Skeletal muscle cell (primary cell): ENCODE measurements at regions not wholly inside any gene's neighbourhood (a gene's known extent, or its start where the extent isn't known, plus 50 kb on each side); places are given as distances from the start of the nearest gene placed in this dataset.

Experiments used
- DNase-seq: peaks from one replicate; pipeline ENCODE4 v3.0.0-alpha.2; 2010; ENCODE audit warnings: low read depth
- H3K4me3 ChIP-seq: 2 replicates; pipeline ENCODE4 v1.5.1; 2011; ENCODE audit warnings: low read depth, mild to moderate bottlenecking, control low read depth, low read length, moderate library complexity

DNA sequence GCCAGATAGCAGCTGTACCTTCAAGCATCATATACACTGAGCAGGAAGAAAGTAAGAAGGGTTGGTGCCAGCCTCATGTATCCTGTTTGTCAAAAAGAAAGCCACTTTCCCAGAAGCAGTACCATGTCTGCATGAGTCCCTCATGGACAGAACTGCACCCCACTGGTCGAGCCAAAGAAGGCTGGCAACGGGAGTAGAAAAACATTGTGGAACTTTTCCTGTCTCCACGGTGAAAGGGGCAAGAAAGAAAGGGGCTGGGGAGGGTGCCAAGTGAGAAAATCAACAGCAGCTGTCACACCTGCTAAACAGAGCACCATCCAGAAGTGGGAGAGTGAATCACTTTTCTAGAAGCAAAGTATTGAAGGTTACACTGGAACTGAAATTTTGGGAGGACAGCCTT is 621.7 kb downstream of the LMO4 start:
- DNase-seq = no peak
- H3K4me3 ChIP-seq = no peak overlapping the region

DNA sequence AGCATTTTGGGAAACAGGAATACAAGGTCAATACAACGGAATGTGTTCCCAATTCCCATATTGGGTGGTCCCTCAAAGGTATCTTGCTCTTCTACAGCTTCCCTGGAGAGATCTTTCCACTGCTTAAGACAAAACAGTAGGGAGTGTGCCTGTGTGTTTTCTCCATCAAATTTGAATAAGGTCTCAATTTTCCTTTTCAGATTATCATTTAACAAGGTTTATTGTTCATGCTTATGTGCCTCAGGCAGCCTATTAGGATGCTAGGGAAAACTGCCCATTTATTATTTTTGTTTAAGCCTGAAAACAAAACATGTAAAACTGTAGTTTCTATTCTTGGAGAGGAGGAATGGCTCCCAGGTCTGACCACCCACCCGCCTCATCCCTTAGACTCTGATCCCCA is 622.7 kb downstream of the LMO4 start:
- no peak for DNase-seq
- H3K4me3 ChIP-seq = no peak overlapping the region

DNA sequence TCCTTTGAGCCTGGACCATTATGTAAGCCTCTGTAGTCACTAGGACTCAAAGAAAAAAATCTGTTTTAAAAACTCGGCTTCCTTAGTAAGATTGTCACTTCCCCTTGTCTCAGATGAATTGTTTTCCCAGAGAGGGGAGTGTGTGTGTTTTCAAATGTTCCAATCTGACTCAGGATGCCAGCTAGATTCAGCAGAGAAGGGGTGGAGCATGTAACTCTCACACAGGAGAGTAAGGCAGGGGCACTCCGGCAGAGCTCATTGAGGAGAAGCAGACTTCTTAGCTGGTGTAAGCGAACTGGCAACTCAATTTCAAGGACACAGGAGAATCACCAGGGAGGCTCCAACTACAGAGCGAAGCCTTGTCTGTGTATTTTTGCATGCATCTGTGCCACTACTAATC is 623.2 kb downstream of the LMO4 start:
- no peak for DNase-seq
- H3K4me3 ChIP-seq = no peak overlapping the region

DNA sequence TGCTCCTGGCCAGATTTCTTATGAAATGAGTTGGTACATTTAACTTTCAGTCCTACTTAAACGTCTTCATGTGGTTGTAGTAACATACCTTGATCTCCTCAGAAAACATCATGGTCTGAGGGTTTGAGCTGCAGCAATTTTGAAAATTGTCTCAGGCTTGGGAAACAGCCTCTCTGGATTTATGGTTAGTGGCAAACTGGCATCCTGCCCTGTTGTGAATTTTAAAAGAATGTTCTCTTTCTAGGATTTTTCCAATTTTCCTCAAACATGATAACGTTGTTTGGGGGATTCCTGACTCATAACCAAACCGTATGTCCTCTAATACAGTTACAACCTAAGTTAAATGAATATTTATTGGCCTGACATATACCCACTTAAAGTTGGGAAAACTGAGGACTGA is 624.4 kb downstream of the LMO4 start:
- no peak overlapping the region for H3K4me3 ChIP-seq
- DNase-seq = no peak

DNA sequence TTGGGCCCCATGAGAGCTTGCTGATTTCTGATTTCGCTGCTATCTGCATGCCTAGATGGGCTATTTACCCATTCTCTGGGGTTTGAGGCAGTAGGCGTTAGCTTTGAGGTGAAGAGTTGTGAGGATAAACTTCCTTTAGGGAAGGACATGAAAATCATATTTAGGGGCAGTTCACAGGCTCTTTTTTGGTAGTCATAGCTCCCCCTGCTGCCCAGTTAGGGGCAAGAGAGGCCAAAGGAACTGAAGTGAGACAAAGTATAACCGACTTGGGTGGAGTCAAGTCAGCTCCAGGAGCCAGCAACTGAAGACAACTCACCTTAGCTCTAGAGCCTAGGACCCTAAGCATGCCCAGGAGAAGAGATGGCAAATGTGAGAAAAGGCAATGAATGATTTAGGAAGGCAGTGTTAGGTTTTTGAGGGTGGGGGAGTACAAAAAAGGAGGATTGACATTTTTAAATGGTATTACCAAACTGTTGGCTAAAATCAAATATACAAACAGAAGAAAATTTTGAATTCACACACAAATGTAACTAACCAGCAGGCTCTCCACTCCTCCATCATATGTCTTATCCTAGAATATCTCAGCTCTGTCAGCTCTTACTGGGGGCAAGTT is 625.2 kb downstream of the LMO4 start:
- DNase-seq = peak; percentile 47
- H3K4me3 ChIP-seq = no peak overlapping the region

DNA sequence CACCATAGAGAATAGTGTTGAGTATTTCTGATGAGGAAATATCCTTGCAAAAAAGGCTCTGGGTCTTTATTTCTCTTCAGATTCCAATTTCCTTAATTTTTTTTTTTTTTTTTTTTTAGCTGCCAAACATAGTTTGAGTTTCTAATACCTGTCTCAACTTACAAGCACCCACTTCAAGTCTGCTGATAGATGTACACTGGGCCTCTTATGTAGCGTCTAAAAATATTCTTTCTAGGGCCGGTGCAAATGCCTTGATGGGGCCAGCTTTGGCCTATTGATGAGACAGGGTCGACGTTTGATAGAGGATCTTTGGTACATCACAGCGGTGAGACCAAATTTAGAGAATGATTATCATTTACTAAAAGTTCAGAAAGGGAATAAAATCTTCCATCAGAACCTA is 626.4 kb downstream of the LMO4 start:
- no peak for DNase-seq
- no peak overlapping the region for H3K4me3 ChIP-seq

DNA sequence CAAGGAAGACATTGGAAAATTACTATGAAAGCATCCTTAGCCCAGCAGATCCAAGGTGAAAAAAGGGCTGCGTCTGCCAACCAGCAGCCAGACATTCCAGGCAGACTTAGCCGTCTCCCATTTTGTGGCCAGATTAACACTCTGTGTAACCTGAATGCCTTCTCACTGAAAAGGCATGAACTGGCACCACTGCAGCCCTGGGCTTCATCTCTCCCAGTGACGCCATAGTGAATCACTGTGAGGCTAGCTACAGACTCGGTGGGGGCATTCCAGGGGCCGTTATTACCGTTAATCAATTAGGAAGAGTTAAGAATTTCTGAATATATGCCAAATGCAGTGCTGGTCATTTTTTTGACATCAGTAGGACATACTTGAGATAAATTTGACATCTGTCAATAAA is 627.4 kb downstream of the LMO4 start:
- no peak overlapping the region for H3K4me3 ChIP-seq
- DNase-seq = peak; percentile 97

DNA sequence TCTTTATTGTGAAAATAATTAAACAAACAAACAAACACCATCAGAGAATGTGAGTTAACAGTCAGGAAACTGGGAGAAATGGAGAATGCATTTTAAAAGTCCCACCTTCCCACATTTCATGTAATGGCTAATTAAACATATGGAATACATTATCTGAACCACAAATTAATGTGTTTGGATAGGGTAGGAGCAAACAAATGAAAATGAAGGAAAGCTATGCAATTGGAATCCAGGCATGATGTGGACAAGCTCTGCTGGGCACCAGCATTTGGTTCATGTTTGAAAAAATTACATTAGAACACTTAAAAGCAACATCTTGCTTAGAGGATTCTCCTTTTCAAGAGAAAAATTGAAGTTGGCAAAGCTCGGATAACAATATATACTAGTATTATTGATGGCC is 628.1 kb downstream of the LMO4 start:
- H3K4me3 ChIP-seq = no peak overlapping the region
- DNase-seq = no peak

DNA sequence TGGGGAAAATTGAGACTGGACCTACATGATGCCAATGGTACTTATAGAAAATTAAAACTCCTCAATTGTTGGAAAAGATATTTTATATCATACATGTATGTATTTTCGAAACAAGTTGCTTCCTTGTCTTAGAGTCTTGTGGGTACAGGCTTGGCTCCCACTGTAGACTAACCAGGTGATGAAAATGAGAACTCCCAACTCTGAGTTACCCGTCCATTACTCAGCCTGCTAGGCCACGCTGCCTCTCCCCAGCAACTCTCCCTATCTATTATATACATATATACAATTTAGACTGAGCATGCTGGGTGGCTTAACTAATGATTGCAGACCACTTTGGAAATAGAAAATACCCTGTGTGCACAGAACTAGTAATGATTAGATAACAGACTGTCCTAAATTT is 628.7 kb downstream of the LMO4 start:
- DNase-seq = no peak
- no peak overlapping the region for H3K4me3 ChIP-seq

DNA sequence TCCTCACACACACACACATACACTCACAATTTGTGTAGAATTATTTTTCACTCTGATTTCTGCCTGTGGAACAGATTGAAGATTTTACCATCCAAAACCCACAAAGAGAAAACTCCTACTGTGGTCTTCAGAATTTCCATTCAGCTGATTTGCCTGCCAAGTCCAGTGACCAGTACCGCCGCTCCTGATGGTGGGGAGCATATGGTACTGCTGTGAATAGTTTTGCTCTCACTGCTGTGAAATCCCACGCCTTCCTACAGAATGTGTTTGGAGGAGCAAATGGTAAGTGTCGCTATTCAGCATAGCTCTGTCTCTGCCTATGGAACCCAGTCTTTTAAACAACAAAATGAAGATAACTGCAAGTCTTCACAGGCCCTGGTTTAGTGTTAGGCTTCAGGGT is 629.5 kb downstream of the LMO4 start:
- no peak overlapping the region for H3K4me3 ChIP-seq

DNA sequence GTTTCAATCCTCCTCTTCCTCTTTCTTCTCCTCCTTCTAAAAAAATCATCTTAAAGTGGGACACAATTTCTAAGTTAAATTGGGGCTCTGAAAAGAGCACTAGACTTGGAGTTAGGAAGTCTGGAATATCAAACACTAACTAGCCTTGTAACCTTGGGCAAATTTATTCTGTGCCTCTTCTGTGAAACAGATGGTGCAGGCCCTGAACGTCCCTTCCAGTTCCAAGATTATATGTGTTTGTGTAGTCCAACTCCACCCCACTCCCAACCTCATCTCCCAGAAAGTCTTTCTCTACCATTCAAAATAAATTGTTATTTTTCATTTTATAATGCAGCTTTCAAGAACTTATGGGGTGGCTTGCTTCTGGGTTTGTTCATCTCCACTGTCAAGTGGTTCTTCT is 630.0 kb downstream of the LMO4 start:
- no peak for DNase-seq
- no peak overlapping the region for H3K4me3 ChIP-seq

More for the DNA sequence above, 629.5 kb downstream of the LMO4 start:
- no peak for DNase-seq

DNA sequence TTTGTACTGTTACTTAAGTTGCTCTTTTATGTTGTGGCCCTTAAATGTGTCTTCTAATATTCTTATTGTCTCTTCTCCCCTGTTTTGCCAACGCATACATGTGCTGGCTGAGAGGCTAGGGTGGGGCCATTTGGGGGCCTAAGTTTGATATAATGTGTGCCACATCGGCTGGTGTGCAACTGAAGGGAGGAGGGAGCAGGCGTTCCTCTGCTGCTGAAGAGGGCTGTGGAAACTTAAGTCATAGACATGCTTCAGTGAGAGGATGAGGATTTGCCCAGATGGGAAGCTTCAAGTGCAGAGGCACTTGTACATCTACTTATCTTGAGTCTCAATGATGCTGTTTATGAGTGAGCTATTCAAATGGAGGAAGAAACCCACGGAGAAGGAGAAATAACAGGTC is 630.6 kb downstream of the LMO4 start:
- no peak overlapping the region for H3K4me3 ChIP-seq

DNA sequence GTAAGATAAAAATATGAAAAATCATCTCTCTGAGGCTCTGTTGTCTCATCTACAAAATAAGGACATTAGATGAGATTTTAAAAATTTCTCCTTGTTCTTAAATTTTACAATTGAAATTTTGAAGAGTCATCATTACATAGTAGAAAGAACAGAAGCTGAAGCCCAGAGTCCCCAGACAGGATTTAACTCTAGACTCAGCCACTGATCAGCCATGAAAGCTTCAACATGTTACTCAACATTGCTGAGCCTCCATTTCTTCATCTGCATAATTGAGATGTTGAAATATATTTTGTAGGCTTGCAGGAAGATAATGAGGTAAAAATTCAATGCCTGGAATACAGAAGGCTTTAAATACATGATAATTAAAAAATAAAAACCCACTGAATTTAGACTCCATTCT is 633.3 kb downstream of the LMO4 start:
- H3K4me3 ChIP-seq = no peak overlapping the region
- peak; percentile 45 for DNase-seq

More for the DNA sequence above, 630.6 kb downstream of the LMO4 start:
- DNase-seq = no peak

DNA sequence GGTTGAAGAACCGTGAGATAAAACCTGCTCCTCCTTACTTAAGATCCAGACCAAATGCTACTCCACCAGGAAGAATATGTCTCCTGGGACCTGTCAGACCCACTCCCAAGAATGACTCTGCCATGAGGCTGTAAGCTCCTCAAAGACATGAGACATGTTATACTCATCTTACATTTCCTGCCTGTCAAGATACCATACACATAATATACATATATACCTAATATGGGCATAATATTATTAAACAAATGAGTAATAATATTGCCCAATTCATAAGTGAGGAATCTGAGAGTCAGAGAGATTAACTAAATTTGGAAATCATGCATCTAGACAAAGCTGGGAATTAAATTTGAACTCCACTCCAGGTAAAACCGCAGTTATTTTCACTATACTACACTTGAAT is 634.9 kb downstream of the LMO4 start:
- DNase-seq = peak; percentile 49
- H3K4me3 ChIP-seq = no peak overlapping the region

DNA sequence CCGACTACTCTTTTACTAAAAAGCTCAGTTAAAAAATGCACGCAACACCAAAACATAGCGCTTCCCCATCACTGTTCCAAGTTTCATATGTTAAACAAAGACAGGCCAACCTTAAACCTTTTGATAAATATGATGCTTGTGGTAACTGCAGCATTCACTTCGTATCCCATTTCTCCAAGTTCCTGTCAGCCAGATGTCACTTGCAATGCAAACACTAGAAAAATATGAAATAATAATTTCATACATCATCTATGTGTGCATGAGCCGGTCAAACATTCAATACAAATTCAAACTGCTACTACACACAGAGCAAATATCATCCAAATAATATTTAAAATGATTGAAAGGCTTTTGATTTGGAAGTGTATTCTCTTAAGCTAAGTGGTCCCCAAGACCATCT is 636.5 kb downstream of the LMO4 start:
- no peak overlapping the region for H3K4me3 ChIP-seq
- DNase-seq = no peak

DNA sequence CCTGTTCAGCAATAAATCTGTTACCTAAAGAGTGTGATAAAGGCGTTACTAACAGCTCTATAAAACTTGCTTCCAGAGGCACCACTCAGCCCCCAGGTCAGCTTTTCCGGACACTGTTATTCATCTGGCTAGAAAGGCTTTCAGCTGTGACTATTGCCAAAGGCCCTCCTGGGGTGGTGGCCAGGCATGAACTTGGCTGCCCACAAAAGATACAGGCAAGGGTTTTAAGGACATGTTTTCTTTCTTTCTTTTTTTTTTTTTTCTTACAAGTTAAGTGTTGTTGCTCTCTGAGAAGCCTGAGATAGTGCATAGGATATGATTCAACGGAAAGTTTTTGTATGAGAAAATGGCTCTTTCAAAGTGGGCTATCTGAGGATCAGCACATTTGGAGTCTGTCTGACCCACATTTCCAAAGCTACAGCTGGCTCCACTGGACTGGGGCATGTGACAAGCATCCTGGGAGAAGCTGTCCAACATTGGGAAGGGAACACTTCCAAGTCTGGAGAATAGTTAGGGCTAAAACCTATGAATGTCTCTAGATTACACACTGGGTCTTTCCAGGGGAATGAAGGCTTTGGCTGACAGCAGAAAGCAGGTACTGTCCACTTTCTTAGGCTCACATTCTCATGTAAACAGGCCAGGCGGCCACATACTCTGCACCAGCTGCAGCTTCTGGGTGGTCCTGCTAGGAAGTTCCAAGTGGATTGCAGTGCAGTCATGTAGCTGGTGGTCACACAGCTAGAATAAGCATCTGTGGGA is 639.7 kb downstream of the LMO4 start:
- peak; percentile 39 for DNase-seq

DNA sequence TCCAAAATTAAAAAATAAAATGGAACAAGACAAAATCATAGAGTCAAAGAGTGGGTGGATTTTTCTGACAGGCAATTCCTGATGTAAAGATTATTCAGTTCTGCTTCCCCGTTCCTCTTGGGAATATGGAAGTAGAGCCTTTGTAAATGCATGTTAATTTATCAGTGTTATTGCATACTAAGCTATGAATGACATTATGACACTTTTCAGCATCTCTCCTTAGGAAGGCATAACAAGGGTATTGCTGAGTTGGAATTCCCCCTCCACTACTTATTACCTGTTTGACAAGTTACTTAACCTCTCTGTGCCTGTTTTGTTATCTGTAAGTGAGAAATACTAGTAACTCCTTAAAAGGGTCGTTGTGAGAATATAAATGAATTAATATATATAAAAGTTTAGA is 640.4 kb downstream of the LMO4 start:
- DNase-seq = no peak
- H3K4me3 ChIP-seq = no peak overlapping the region

More for the DNA sequence above, 639.7 kb downstream of the LMO4 start:
- no peak overlapping the region for H3K4me3 ChIP-seq

DNA sequence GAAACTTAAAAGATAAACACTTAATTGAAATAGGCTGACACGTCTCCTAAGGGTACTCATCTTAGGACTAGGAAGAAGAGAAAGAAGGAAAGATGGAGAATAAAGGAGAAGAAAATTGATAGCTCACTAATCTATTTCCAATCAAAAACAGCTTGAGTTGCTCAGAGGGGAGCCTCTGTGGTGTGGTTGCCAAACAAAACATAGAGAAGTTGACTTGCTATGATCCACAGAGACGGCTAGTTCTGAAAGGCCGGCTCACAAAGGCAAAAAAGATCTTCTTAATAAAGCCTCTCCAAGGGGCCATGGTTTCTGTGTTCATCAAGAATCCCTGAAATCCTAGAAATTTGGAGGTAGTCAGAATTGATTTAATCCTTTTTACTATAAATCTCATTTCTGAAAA is 644.1 kb downstream of the LMO4 start:
- H3K4me3 ChIP-seq = no peak overlapping the region

DNA sequence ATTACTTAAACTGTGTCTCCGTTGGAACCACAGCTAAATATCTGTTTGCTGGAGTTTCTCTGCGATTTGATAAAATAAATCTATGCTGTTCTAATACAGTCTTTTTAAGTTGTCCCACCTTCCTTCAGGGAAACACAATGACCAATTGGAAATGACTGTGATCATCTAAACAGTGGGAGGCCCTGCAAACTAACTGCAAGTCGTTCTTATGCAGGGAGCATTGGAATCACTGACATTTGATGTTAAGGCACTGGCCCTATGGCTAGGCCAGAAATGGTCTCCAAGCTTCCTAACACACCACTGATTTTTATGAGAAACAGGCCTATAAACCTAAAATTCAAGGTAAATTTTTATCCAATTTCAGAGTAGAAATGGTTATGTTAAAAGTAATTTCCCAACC is 645.2 kb downstream of the LMO4 start:
- no peak for DNase-seq
- no peak overlapping the region for H3K4me3 ChIP-seq

More for the DNA sequence above, 644.1 kb downstream of the LMO4 start:
- peak; percentile 21 for DNase-seq

DNA sequence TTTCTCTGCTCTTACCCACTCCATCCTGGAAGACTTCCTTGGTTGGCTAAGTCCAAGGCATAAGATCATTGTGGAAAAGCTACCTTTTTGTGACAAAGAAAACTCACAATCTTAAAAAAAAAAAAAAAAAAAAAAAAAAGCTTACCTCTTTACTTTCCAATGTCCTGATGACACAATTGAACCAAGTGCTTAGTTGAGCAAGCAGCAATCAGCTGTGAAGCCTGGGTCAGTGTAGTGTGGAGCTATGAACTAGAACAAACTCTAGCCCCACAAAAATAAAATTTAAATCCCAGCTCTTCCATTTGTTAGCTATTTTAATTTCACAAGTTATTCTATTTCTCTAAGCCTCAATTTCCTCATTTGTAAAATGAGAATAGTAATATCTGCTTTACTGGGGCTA is 647.6 kb downstream of the LMO4 start:
- DNase-seq = no peak

DNA sequence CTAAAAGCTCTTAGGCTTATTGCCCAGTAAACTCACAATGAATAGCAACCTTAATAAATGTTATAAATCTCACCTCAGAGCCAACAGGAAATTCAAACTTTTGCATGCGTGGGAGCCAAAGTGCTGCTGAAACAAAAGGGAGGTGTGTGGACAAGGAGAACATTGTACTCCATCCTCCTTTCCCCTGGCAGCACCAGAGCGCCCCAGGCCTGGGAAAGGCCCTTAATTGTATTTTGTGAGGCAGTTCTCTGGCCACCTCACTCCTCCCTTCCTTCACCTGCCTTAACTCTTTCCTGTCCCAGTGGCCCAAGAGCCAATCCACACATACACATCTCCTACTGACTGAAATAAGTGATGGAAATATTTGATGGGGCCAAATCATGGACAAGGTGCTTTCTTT is 648.5 kb downstream of the LMO4 start:
- no peak overlapping the region for H3K4me3 ChIP-seq
- no peak for DNase-seq

More for the DNA sequence above, 647.6 kb downstream of the LMO4 start:
- H3K4me3 ChIP-seq = no peak overlapping the region
